ENCODE measurements at regions not wholly inside any gene's neighbourhood (a gene's known extent, or its start where the extent isn't known, plus 50 kb on each side); places are given as distances from the start of the nearest gene placed in this dataset.

DNA sequence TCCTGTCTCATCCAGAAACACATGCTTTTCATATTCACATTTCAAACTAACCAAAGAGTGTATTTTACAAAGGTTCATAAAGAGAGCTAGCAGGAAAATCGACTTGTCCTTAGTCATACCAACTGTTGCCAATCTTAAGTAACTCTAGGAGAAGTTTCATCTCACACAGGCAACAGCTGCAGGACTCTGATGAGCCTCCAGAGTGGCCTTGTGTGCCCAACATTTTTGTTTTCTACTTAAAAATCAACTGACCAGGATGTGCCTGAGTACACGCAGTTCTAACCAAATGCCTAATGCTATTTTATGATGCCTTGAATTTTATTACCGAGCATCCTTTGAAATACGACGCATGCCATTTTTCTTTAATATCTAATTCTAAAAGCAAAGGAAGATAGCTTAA, 595.9 kb upstream of the LRRTM4 start:
- no peak overlapping the region for H3K4me3 ChIP-seq (ENCODE audit: low read depth, low read length)
- no peak for DNase-seq (ENCODE audit: low read depth)
- no peak for TF ChIP-seq MAX (IDR thresholded peaks at IDR 0.05; ENCODE audit: low read depth, low read length)
- no peak for TF ChIP-seq MYC (IDR thresholded peaks at IDR 0.05; ENCODE audit: low read depth, low read length)
- TF ChIP-seq, protein P1, sequence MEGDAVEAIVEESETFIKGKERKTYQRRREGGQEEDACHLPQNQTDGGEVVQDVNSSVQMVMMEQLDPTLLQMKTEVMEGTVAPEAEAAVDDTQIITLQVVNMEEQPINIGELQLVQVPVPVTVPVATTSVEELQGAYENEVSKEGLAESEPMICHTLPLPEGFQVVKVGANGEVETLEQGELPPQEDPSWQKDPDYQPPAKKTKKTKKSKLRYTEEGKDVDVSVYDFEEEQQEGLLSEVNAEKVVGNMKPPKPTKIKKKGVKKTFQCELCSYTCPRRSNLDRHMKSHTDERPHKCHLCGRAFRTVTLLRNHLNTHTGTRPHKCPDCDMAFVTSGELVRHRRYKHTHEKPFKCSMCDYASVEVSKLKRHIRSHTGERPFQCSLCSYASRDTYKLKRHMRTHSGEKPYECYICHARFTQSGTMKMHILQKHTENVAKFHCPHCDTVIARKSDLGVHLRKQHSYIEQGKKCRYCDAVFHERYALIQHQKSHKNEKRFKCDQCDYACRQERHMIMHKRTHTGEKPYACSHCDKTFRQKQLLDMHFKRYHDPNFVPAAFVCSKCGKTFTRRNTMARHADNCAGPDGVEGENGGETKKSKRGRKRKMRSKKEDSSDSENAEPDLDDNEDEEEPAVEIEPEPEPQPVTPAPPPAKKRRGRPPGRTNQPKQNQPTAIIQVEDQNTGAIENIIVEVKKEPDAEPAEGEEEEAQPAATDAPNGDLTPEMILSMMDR (IDR thresholded peaks at IDR 0.05; ENCODE audit: low read depth, low read length), result no peak
- no peak for TF ChIP-seq POLR2A (IDR thresholded peaks at IDR 0.05; ENCODE audit: extremely low read depth, insufficient read length)

GRCh38 chr2:78120275-78120674, 598.1 kb upstream of the LRRTM4 start:
- DNase-seq (ENCODE audit: low read depth), result no peak
- TF ChIP-seq, protein P1 (IDR thresholded peaks at IDR 0.05; ENCODE audit: low read depth, low read length), result no peak
- no peak for TF ChIP-seq MYC (IDR thresholded peaks at IDR 0.05; ENCODE audit: low read depth, low read length)
- TF ChIP-seq POLR2A (IDR thresholded peaks at IDR 0.05; ENCODE audit: extremely low read depth, insufficient read length), result no peak
- no peak for TF ChIP-seq MAX (IDR thresholded peaks at IDR 0.05; ENCODE audit: low read depth, low read length)

GRCh38 chr2:78125042-78125441, 602.9 kb upstream of the LRRTM4 start:
- no peak overlapping the region for H3K4me3 ChIP-seq (ENCODE audit: low read depth, low read length)
- DNase-seq (ENCODE audit: low read depth), result no peak
- TF ChIP-seq, protein P1 (IDR thresholded peaks at IDR 0.05; ENCODE audit: low read depth, low read length), result no peak
- TF ChIP-seq MYC (IDR thresholded peaks at IDR 0.05; ENCODE audit: low read depth, low read length) (no peak), MAX (IDR thresholded peaks at IDR 0.05; ENCODE audit: low read depth, low read length) (no peak), POLR2A (IDR thresholded peaks at IDR 0.05; ENCODE audit: extremely low read depth, insufficient read length) (no peak)

More at GRCh38 chr2:78120275-78120674, 598.1 kb upstream of the LRRTM4 start:
- H3K4me3 ChIP-seq (ENCODE audit: low read depth, low read length), result no peak overlapping the region

DNA sequence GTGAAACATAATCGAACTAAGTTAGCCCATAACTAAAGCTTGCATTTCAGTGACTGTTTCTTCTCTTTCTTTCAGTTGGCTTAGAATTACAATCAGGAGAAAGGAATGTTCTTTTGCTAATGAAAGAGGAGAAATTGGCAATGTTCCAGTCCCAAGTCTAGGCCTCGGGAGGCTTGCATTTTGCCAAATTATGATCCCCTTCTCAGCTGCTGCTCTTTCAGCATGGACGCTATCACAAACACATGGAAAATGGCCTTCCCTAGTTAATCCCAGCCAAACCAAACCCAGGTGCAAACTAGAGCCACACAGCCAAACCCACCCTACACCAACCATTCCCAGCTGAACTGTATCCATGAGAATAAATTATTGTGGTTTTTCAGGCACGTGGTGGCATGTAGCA, 605.2 kb upstream of the LRRTM4 start:
- TF ChIP-seq, protein P1 (IDR thresholded peaks at IDR 0.05; ENCODE audit: low read depth, low read length), result no peak
- TF ChIP-seq POLR2A (IDR thresholded peaks at IDR 0.05; ENCODE audit: extremely low read depth, insufficient read length) (no peak), MYC (IDR thresholded peaks at IDR 0.05; ENCODE audit: low read depth, low read length) (no peak), MAX (IDR thresholded peaks at IDR 0.05; ENCODE audit: low read depth, low read length) (no peak)

DNA sequence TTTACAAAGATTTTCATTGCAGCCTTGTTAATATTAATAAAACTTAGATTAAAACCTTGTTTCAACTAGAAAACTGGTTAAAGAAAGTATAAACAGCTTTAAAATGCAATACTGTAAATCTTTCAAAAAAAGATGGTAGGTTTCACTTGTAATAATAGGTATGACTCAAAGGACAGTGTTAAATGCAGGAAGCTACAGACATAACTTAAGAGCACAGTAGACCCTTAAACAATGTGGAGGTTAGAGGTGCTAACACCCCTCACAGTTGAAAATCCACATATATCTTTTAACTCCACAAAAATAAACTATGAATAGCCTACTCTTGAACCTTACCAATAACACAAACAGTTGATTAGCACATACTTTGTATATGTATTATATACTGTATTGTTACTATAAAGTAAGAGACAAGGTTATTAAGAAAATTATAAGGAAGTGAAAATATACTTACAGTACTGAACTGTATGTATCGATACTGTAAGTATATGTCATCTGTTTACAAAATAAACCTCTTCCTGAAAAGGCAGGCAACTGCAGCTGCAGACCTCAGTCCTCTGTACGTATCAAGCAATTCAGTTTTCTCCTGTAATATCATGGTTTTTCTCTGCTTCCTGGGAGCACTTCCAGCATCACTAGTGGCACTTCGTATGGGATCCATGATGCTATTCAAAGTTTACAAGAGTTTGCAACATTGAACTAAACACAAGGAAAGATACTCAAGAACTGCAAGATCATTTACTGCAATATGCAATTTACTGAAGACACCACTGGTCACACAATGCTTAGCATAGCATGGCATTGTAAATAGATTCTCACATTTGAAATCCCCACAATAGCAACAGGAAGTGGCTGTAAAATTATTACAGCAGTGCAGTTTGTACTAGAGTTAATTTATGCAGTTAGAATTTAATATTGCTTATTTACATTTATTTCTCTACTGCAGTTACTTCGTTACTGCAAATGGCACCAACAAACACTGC, 610.5 kb upstream of the LRRTM4 start:
- no peak for DNase-seq (ENCODE audit: low read depth)
- TF ChIP-seq MYC (IDR thresholded peaks at IDR 0.05; ENCODE audit: low read depth, low read length), result no peak
- TF ChIP-seq, protein P1 (IDR thresholded peaks at IDR 0.05; ENCODE audit: low read depth, low read length), result no peak
- no peak for TF ChIP-seq POLR2A (IDR thresholded peaks at IDR 0.05; ENCODE audit: extremely low read depth, insufficient read length)
- TF ChIP-seq MAX (IDR thresholded peaks at IDR 0.05; ENCODE audit: low read depth, low read length), result no peak
- H3K4me3 ChIP-seq (ENCODE audit: low read depth, low read length), result no peak overlapping the region

More for the DNA sequence above, 605.2 kb upstream of the LRRTM4 start:
- H3K4me3 ChIP-seq (ENCODE audit: low read depth, low read length), result no peak overlapping the region
- DNase-seq (ENCODE audit: low read depth), result no peak

Measured in NB4 (cell line).